BJ (cell line): ENCODE measurements at regions not wholly inside any gene's neighbourhood (a gene's known extent, or its start where the extent isn't known, plus 50 kb on each side); places are given as distances from the start of the nearest gene placed in this dataset.
"Not testable (repeated sequence)": the region's sequence is repeated elsewhere in the genome, so short reads cannot be mapped to it uniquely, and the experiment has no call there.

ENCODE experiments used
- CTCF ChIA-PET: fragments of 350-600 bp; formaldehyde crosslinking; extraction: SDS; loops from one replicate; lab custom pipeline; 2021; ENCODE audit warnings: antibody characterized with exemption, inconsistent platforms; lab: Yijun Ruan, JAX
- POLR2A ChIA-PET: fragments of 300-600 bp; sonication (Branson Sonifier 250); formaldehyde crosslinking; extraction: SDS; loops from one replicate; lab custom pipeline; 2021; ENCODE audit warnings: antibody characterized with exemption; lab: Charles Lee
- DNase-seq: peaks from one replicate; pipeline ENCODE4 v3.0.0-alpha.2; 2011; ENCODE audit warnings: low read depth
- H3K27me3 ChIP-seq: 2 replicates; pipeline ENCODE4 v1.6.0; 2011; ENCODE audit warnings: low read length; ENCODE audit not compliant: control insufficient read depth, insufficient read depth
- H3K36me3 ChIP-seq: 2 replicates; pipeline ENCODE4 v1.5.1; 2011; ENCODE audit warnings: low read length; ENCODE audit not compliant: control insufficient read depth, insufficient read depth
- H3K4me3 ChIP-seq: 2 replicates; pipeline ENCODE4 v1.5.1; 2011; ENCODE audit warnings: low read depth, mild to moderate bottlenecking, control low read depth, low read length
- TF ChIP-seq, protein P1 (sequence below): IDR thresholded peaks from 2 replicates; pipeline ENCODE4 v1.5.1; 2011; ENCODE audit warnings: low read depth, mild to moderate bottlenecking, control low read depth, inconsistent platforms, low read length, moderate library complexity; ENCODE audit not compliant: insufficient read depth

DNA sequence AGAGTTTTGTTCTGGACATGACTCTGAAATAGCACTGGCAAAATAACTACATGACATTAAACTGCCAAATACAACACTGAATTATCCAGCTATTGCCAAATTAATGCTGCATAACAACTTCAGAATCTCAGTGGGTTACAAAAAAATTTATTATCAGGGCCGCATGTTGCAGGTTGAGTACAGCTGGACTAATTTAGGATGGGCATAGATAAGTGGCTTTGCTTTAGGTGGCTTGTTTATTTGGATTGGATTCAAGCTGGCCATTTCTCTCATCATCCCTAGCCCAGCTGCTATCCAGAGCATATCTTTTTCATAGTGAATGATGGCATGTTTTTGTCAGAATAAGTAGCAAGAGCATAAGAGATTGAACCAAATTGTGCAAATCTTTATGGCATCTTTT is 1277.1 kb downstream of the REEP3 start:
- TF ChIP-seq, protein P1, sequence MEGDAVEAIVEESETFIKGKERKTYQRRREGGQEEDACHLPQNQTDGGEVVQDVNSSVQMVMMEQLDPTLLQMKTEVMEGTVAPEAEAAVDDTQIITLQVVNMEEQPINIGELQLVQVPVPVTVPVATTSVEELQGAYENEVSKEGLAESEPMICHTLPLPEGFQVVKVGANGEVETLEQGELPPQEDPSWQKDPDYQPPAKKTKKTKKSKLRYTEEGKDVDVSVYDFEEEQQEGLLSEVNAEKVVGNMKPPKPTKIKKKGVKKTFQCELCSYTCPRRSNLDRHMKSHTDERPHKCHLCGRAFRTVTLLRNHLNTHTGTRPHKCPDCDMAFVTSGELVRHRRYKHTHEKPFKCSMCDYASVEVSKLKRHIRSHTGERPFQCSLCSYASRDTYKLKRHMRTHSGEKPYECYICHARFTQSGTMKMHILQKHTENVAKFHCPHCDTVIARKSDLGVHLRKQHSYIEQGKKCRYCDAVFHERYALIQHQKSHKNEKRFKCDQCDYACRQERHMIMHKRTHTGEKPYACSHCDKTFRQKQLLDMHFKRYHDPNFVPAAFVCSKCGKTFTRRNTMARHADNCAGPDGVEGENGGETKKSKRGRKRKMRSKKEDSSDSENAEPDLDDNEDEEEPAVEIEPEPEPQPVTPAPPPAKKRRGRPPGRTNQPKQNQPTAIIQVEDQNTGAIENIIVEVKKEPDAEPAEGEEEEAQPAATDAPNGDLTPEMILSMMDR, result no peak
- POLR2A ChIA-PET, result no interaction called here
- Histone ChIP-seq H3K27me3 (no peaks in the 10 kb centered on the region), H3K36me3 (no peaks in the 10 kb centered on the region), H3K4me3 (no peak overlapping the region)
- CTCF ChIA-PET, result no interaction called here
- no peak for DNase-seq

- POLR2A ChIA-PET, H3K4me3 ChIP-seq, DNase-seq, H3K36me3 ChIP-seq, CTCF ChIA-PET, H3K27me3 ChIP-seq: not testable (repeated sequence)
Observed at GRCh38 chr10:64808233-64808632, 1287.0 kb downstream of the REEP3 start.

GRCh38 chr10:64810046-64810445 is 1288.8 kb downstream of the REEP3 start:
- CTCF ChIA-PET, DNase-seq, H3K4me3 ChIP-seq, H3K36me3 ChIP-seq, H3K27me3 ChIP-seq, POLR2A ChIA-PET: not testable (repeated sequence)

DNA sequence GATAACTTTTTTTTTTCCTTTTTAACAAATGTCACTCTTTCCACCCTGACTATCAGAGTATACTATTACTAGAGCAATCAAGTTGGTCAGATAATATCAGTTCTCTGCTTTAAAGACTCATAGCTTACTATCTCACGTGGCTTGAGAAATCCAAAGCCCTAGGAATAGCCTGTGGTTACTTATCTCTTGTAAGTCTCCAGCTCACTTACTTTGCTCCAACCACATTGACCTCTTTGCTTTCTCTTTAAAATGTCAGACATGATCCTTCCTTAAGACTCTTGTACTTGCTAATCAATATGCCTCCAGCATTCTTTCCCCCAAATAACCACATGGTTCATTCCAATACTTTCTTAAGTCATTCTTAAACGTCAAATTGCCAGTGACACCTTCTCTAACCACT is 1292.2 kb downstream of the REEP3 start:
- POLR2A ChIA-PET, result no interaction called here
- Histone ChIP-seq H3K36me3 (no peaks in the 10 kb centered on the region), H3K4me3 (no peak overlapping the region), H3K27me3 (no peaks in the 10 kb centered on the region)
- TF ChIP-seq, protein P1, result no peak
- DNase-seq, result no peak
- CTCF ChIA-PET, result no interaction called here

DNA sequence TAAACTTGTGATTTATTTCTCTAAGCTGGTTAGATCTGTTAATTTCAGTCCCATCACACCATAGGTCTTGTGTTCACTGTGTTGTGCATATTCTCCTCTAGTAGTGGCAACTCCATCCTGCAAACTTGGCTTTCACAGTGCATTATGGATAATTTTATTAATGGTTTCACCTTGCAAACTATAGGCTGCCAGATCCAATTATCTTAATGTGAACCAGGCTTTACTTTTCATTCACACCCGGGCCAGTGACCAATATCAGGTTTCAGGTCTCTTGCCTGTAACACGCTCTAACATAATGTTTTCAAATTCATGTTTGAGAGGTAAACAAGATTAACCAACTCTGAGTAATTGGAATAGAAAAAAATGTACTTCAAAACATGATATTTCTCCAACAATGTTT is 1293.0 kb downstream of the REEP3 start:
- Histone ChIP-seq H3K27me3 (no peaks in the 10 kb centered on the region), H3K36me3 (no peaks in the 10 kb centered on the region), H3K4me3 (no peak overlapping the region)
- no peak for DNase-seq
- ChIA-PET POLR2A (no interaction called here), CTCF (no interaction called here)
- TF ChIP-seq, protein P1, result no peak

- CTCF ChIA-PET, result no interaction called here
Observed at GRCh38 chr10:64829888-64830412, 1308.7 kb downstream of the REEP3 start.

More at GRCh38 chr10:64829888-64830412, 1308.7 kb downstream of the REEP3 start:
- Histone ChIP-seq H3K27me3 (no peaks in the 10 kb centered on the region), H3K36me3 (no peaks in the 10 kb centered on the region), H3K4me3 (no peak overlapping the region)
- TF ChIP-seq, protein P1, result no peak
- POLR2A ChIA-PET, result no interaction called here
- no peak for DNase-seq
